GM12878 (cell line): ENCODE measurements at regions not wholly inside any gene's neighbourhood (a gene's known extent, or its start where the extent isn't known, plus 50 kb on each side); places are given as distances from the start of the nearest gene placed in this dataset.

Experiments used
- ATAC-seq: fragments of 200-7000 bp; cut with Tn5 transposase; 3 replicates; pipeline ENCODE4 v1.9.1; 2020; ENCODE audit warnings: mild to moderate bottlenecking, moderate library complexity
- BruUV-seq: library from RNA; stranded (reverse); fragments of 400-500 nt; replicated peaks from 2 replicates; lab custom pipeline; 2021; lab: Mats Ljungman, UMichigan
- CTCF ChIA-PET: fragments of 300-600 bp; sonication (Branson Sonifier 250); formaldehyde crosslinking; extraction: SDS; loops from one replicate; lab custom pipeline; 2021; ENCODE audit warnings: inconsistent platforms; lab: Yijun Ruan, JAX
- POLR2A ChIA-PET: fragments of 350-600 bp; formaldehyde crosslinking; extraction: SDS; loops from one replicate; lab custom pipeline; 2021; ENCODE audit warnings: inconsistent platforms; lab: Charles Lee
- RAD21 ChIA-PET: fragments of 300-600 bp; sonication (Branson Sonifier 250); formaldehyde crosslinking; loops from one replicate; lab custom pipeline; 2023; ENCODE audit warnings: antibody characterized with exemption; ENCODE audit not compliant: unreplicated experiment; lab: Charles Lee
- SMC1A ChIA-PET: fragments of 300-600 bp; sonication (Branson Sonifier 250); formaldehyde crosslinking; loops from one replicate; lab custom pipeline; 2023; ENCODE audit not compliant: unreplicated experiment, uncharacterized antibody; lab: Charles Lee
- DNase-seq: peaks from one replicate; pipeline ENCODE4 v3.0.0-alpha.2; 2011; ENCODE audit warnings: low read depth, low spot score
- FAIRE-seq: peaks from 3 replicates; lab custom pipeline; 2011; peaks lifted over from hg19 to GRCh38; lab: Jason Lieb, UNC
- H2AFZ ChIP-seq: 2 replicates; pipeline ENCODE4 v1.6.0; 2011; ENCODE audit warnings: low read depth, low read length, control low read depth; ENCODE audit not compliant: control insufficient read depth
- H3K27ac ChIP-seq: 2 replicates; pipeline ENCODE4 v1.5.1; 2011; ENCODE audit warnings: control low read depth; ENCODE audit not compliant: control insufficient read depth, insufficient read depth
- H3K27me3 ChIP-seq, 2 experiments: replicated peaks in 1 of 2; 2 replicates each; pipeline versions ENCODE4 v1.6.0 to v1.6.1; 2011; ENCODE audit warnings: low read length in 1 of 2; ENCODE audit not compliant: control insufficient read depth in 2 of 2, insufficient read depth in 2 of 2
- H3K36me3 ChIP-seq, 2 experiments: 2 replicates each; pipeline ENCODE4 v1.5.1; 2011; ENCODE audit warnings: low read length in 1 of 2; ENCODE audit not compliant: control insufficient read depth in 2 of 2, insufficient read depth in 2 of 2
- H3K4me1 ChIP-seq: 2 replicates; pipeline ENCODE4 v1.6.1; 2011; ENCODE audit warnings: mild to moderate bottlenecking, low read length, moderate library complexity, mixed read lengths; ENCODE audit not compliant: control insufficient read depth, insufficient read depth
- H3K4me2 ChIP-seq: 2 replicates; pipeline ENCODE4 v1.6.0; 2011; ENCODE audit warnings: control low read depth; ENCODE audit not compliant: control insufficient read depth, insufficient read depth
- H3K4me3 ChIP-seq: fragments of 200-600 bp; sonication (generic); 2 replicates; pipeline ENCODE4 v1.5.1; 2016
- H3K79me2 ChIP-seq: 2 replicates; pipeline ENCODE4 v1.6.0; 2011; ENCODE audit warnings: low read length; ENCODE audit not compliant: control insufficient read depth, insufficient read depth
- H3K9ac ChIP-seq: 2 replicates; pipeline ENCODE4 v1.8.0; 2011; ENCODE audit warnings: low read length, control low read depth, mixed read lengths; ENCODE audit not compliant: control insufficient read depth, insufficient read depth
- H3K9me3 ChIP-seq: replicated peaks from 3 replicates; pipeline ENCODE4 v1.5.1; 2011; ENCODE audit warnings: mild to moderate bottlenecking, low read length; ENCODE audit not compliant: control insufficient read depth, insufficient read depth
- H4K20me1 ChIP-seq: 2 replicates; pipeline ENCODE4 v1.6.0; 2011; ENCODE audit not compliant: control insufficient read depth, insufficient read depth
- CBX5 ChIP-seq: sonication (generic); IDR thresholded peaks from 2 replicates; pipeline ENCODE4 v1.6.1; 2016; ENCODE audit warnings: low read depth, moderate library complexity, mild to moderate bottlenecking, inconsistent platforms
- EGR1 ChIP-seq, 2 experiments: IDR thresholded peaks; 1 replicate in 1 of 2; 2 replicates in 1 of 2; pipeline ENCODE4 v1.6.1; 2011 to 2012; ENCODE audit warnings: low read depth in 2 of 2, low read length in 2 of 2, borderline replicate concordance in 1 of 2, mild to moderate bottlenecking in 1 of 2, moderate library complexity in 1 of 2
- IKZF2 ChIP-seq, 2 experiments: fragments of 450-650 bp; IDR thresholded peaks; 2 replicates each; pipeline ENCODE4 v1.6.1; 2017; ENCODE audit warnings: mild to moderate bottlenecking in 2 of 2, moderate library complexity in 2 of 2
- KDM1A ChIP-seq: fragments of 200-600 bp; sonication (generic); IDR thresholded peaks from 2 replicates; pipeline ENCODE4 v1.6.1; 2016; ENCODE audit warnings: borderline replicate concordance
- POLR2AphosphoS2 ChIP-seq: IDR thresholded peaks from 2 replicates; pipeline ENCODE4 v1.6.1; 2011; ENCODE audit warnings: low read depth, mild to moderate bottlenecking, low read length, improper control_type of control experiment, moderate library complexity
- SMAD5 ChIP-seq: IDR thresholded peaks from 2 replicates; pipeline ENCODE4 v1.6.1; 2016; ENCODE audit warnings: antibody characterized with exemption, low read depth
- SREBF1 ChIP-seq: IDR thresholded peaks from 2 replicates; pipeline ENCODE4 v1.6.1; 2012; ENCODE audit warnings: mild to moderate bottlenecking, low read length
- TAF1 ChIP-seq: IDR thresholded peaks from 2 replicates; pipeline ENCODE4 v1.6.1; 2011; ENCODE audit warnings: mild to moderate bottlenecking, low read depth, low read length, borderline replicate concordance
- ZBED1 ChIP-seq: IDR thresholded peaks from 2 replicates; pipeline ENCODE4 v1.6.1; 2016; ENCODE audit warnings: borderline replicate concordance
- ZNF207 ChIP-seq: fragments of 450-650 bp; IDR thresholded peaks from 2 replicates; pipeline ENCODE4 v1.6.1; 2014; ENCODE audit warnings: antibody characterized with exemption, mild to moderate bottlenecking, borderline replicate concordance
- ZNF217 ChIP-seq: fragments of 450-650 bp; IDR thresholded peaks from 2 replicates; pipeline ENCODE4 v1.6.1; 2017; ENCODE audit warnings: antibody characterized with exemption, mild to moderate bottlenecking
- ZNF24 ChIP-seq: fragments of 450-650 bp; IDR thresholded peaks from 2 replicates; pipeline ENCODE4 v1.6.1; 2017; ENCODE audit warnings: antibody characterized with exemption, mild to moderate bottlenecking
- WGBS: methylation state at CpG from one replicate; pipeline ENCODE4 v1.1.6; 2016; ENCODE audit warnings: low lambda C conversion rate; ENCODE audit not compliant: insufficient replicate concordance, insufficient coverage; ENCODE audit errors: missing lambda C conversion rate; 5-methylcytosine and 5-hydroxymethylcytosine counted together
- in situ Hi-C: fragments of 300-500 bp; cut with MboI; formaldehyde crosslinking; loops from 9 replicates; pipeline ENCODE4 v1.14.3; 2018; ENCODE audit warnings: mixed read lengths
- intact Hi-C: fragments of 100-400 bp; cut with micrococcal nuclease; formaldehyde crosslinking; loops from one replicate; pipeline ENCODE4 v1.14.2; 2022; ENCODE audit not compliant: unreplicated experiment
- TF ChIP-seq, protein P1 (sequence below): IDR thresholded peaks from 2 replicates; pipeline ENCODE4 v1.6.1; 2011; ENCODE audit warnings: low read depth, mild to moderate bottlenecking, low read length, moderate library complexity, borderline replicate concordance; ENCODE audit errors: extremely low read depth
- TF ChIP-seq, protein P2 (sequence below): IDR thresholded peaks from 2 replicates; pipeline ENCODE4 v1.6.1; 2012; ENCODE audit warnings: low read depth, low read length, improper control_type of control experiment

DNA sequence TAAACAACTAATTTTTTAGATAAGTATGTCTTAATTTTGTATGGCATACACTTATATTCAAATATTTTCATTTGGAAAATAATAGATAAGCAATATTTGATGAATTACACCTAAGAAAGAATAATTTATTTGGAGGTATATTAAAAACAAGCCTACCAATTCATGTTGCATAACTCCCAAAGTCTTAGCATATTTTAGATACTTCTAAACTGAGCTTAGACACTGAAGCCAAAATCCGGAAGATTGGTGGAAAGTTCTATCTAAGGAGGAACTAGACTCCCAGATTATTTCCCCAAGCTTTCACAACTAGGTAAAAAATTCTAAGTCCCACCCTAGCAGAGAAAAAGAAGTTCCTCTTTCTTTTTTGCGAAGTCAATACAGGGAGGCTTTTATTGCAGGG lies 221.0 kb upstream of the MMADHC start:
- H3K27me3 ChIP-seq, result no peaks in the 10 kb centered on the region
- BruUV-seq, result no TSS peak
- no peak for FAIRE-seq
- H3K4me2 ChIP-seq, result no peak overlapping the region
- no peak for ATAC-seq
- no peak for DNase-seq
- H3K36me3 ChIP-seq, result no peaks in the 10 kb centered on the region
- POLR2A ChIA-PET, result no interaction called here
- intact Hi-C loops, result no loop called here
- no peak overlapping the region for H3K27ac ChIP-seq
- 2% methylated on average over 2 of the region's 2 CpGs for WGBS
- no peak overlapping the region for H3K4me3 ChIP-seq
- H3K9me3 ChIP-seq, result no peaks in the 10 kb centered on the region
- no peak overlapping the region for H3K9ac ChIP-seq
- SMC1A ChIA-PET, result interaction anchor here (1.0 kb wide), 1 partner anchor 9 kb away, joined by 3 read pairs; no protein-coding TSS in a partner anchor
- no peaks in the 10 kb centered on the region for H3K4me1 ChIP-seq
- no peak for TF ChIP-seq ZBED1
- TF ChIP-seq CBX5, result no peak
- TF ChIP-seq EGR1 (IDR thresholded peaks at IDR 0.05; ENCODE audit: borderline replicate concordance in 1 of 2, low read depth in 2 of 2, low read length in 2 of 2), result no peak
- TF ChIP-seq, protein P1, sequence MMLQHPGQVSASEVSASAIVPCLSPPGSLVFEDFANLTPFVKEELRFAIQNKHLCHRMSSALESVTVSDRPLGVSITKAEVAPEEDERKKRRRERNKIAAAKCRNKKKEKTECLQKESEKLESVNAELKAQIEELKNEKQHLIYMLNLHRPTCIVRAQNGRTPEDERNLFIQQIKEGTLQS, result no peak
- TF ChIP-seq POLR2AphosphoS2, result no peak
- TF ChIP-seq ZNF24, result no peak
- no peak for TF ChIP-seq SREBF1
- TF ChIP-seq ZNF217, result no peak
- no peak for TF ChIP-seq KDM1A
- TF ChIP-seq TAF1, result no peak
- no peak for TF ChIP-seq SMAD5
- no peak for TF ChIP-seq IKZF2 (IDR thresholded peaks at IDR 0.05)
- TF ChIP-seq, protein P2, sequence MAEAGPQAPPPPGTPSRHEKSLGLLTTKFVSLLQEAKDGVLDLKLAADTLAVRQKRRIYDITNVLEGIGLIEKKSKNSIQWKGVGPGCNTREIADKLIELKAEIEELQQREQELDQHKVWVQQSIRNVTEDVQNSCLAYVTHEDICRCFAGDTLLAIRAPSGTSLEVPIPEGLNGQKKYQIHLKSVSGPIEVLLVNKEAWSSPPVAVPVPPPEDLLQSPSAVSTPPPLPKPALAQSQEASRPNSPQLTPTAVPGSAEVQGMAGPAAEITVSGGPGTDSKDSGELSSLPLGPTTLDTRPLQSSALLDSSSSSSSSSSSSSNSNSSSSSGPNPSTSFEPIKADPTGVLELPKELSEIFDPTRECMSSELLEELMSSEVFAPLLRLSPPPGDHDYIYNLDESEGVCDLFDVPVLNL, result no peak
- TF ChIP-seq ZNF207, result no peak
- no peak overlapping the region for H2AFZ ChIP-seq
- no peaks in the 10 kb centered on the region for H3K79me2 ChIP-seq
- CTCF ChIA-PET, result no interaction called here
- in situ Hi-C loops, result no loop called here
- RAD21 ChIA-PET, result no interaction called here
- H4K20me1 ChIP-seq, result no peaks in the 10 kb centered on the region
